ENCODE measurements at regions not wholly inside any gene's neighbourhood (a gene's known extent, or its start where the extent isn't known, plus 50 kb on each side); places are given as distances from the start of the nearest gene placed in this dataset.
"Not testable (repeated sequence)": the region's sequence is repeated elsewhere in the genome, so short reads cannot be mapped to it uniquely, and the experiment has no call there.

DNA sequence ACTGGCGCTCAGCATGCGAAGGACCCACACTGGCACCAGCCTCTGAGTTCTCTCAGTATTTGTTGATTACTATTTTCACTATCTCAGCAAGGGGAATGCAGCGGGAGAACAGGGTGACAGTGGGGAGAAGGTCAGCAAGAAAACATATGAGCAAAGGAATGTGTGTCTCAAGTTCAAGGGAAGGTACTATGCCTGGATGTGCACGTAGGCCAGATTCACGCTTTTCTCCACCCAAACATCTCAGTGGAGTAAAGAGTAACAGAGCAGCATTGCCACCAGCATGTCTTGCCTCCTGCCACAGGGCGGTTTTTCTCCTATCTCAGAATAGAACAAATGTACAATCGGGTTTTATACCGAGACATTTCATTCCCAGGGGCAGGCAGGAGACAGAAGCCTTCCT lies 297.5 kb upstream of the MAGI2 start:
- TF ChIP-seq, protein P1, sequence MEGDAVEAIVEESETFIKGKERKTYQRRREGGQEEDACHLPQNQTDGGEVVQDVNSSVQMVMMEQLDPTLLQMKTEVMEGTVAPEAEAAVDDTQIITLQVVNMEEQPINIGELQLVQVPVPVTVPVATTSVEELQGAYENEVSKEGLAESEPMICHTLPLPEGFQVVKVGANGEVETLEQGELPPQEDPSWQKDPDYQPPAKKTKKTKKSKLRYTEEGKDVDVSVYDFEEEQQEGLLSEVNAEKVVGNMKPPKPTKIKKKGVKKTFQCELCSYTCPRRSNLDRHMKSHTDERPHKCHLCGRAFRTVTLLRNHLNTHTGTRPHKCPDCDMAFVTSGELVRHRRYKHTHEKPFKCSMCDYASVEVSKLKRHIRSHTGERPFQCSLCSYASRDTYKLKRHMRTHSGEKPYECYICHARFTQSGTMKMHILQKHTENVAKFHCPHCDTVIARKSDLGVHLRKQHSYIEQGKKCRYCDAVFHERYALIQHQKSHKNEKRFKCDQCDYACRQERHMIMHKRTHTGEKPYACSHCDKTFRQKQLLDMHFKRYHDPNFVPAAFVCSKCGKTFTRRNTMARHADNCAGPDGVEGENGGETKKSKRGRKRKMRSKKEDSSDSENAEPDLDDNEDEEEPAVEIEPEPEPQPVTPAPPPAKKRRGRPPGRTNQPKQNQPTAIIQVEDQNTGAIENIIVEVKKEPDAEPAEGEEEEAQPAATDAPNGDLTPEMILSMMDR (IDR thresholded peaks at IDR 0.05) = not testable (repeated sequence)
- not testable (repeated sequence) for TF ChIP-seq EZH2 (IDR thresholded peaks at IDR 0.05)

Data from neural progenitor cell (in vitro differentiated cells).